ENCODE measurements at regions not wholly inside any gene's neighbourhood (a gene's known extent, or its start where the extent isn't known, plus 50 kb on each side); places are given as distances from the start of the nearest gene placed in this dataset.

GRCh38 chr2:226220511-226220910 is 579.1 kb downstream of the IRS1 start:
- no peak overlapping the region for H3K27ac ChIP-seq
- no peak for TF ChIP-seq ZFX (IDR thresholded peaks at IDR 0.05)
- TF ChIP-seq, protein P1, sequence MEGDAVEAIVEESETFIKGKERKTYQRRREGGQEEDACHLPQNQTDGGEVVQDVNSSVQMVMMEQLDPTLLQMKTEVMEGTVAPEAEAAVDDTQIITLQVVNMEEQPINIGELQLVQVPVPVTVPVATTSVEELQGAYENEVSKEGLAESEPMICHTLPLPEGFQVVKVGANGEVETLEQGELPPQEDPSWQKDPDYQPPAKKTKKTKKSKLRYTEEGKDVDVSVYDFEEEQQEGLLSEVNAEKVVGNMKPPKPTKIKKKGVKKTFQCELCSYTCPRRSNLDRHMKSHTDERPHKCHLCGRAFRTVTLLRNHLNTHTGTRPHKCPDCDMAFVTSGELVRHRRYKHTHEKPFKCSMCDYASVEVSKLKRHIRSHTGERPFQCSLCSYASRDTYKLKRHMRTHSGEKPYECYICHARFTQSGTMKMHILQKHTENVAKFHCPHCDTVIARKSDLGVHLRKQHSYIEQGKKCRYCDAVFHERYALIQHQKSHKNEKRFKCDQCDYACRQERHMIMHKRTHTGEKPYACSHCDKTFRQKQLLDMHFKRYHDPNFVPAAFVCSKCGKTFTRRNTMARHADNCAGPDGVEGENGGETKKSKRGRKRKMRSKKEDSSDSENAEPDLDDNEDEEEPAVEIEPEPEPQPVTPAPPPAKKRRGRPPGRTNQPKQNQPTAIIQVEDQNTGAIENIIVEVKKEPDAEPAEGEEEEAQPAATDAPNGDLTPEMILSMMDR (conservative IDR thresholded peaks at IDR 0.05): no peak

DNA sequence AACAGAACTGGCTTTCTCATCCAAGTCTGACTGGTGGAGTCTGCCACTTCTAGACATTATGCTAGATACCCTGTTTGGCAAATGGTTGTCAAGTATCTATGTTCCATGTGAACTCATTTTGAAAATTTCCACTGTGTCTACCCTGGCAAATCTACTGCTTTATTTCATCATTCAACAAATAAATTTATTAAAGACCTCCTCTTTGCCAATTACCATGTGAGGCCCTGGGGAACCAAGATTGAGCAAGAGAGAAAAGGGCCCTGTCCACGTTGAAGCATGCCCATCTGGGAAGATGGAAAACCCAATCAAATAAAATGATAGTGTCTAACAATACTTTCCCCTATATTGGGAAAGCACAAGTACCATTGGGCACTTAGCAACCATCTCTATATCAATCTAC is 582.4 kb downstream of the IRS1 start:
- H3K27ac ChIP-seq: no peak overlapping the region
- no peak for TF ChIP-seq ZFX (IDR thresholded peaks at IDR 0.05)
- TF ChIP-seq, protein P1 (conservative IDR thresholded peaks at IDR 0.05): no peak

DNA sequence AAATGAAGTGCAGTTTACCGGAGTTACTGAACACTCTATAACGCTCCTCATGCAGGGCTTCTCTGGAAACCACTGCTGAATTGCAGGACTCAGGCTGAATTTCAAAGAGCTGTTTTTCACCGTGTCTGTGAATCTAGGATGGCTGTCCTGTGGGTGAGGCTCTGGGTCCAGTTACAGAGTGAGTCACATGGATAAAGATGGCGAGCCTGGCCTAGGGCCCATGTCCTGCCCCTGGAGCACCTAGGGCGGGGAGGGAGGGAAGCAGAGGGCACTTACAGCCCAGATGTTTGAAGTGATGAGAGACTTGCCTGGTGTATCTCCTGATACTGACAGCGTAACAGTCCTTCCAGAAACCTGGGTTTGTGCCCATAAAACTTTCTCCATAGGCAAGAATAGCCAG is 583.0 kb downstream of the IRS1 start:
- H3K27ac ChIP-seq: no peak overlapping the region
- no peak for TF ChIP-seq ZFX (IDR thresholded peaks at IDR 0.05)
- TF ChIP-seq, protein P1 (conservative IDR thresholded peaks at IDR 0.05): no peak

DNA sequence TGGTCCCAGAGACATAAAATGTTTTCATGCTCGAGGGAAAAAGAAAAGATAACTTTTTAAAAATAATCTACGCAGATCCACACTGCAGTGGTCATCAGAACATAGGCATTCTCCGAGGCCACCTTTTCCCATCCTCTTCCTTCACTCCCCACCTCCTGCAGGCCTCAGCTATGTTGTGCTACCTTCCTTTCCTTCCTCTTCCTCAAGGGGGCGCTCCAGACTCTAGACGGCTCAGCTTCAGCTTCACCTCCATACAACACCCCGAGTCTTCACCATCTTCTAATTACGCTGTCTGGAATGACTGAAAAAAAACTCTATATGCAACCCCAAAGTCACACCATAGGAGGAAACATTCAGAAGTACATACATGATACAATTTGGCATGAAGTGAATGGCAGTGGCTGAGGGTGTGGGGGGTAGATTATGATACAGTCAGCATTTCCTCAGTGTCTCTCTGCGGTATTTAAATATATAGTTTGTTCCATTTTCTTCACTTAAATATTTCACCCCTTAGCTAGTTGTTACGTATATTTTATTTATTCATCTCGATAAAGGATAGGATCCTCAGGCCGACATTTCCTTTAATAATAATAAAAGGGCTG is 583.6 kb downstream of the IRS1 start:
- no peak overlapping the region for H3K27ac ChIP-seq
- TF ChIP-seq, protein P1 (conservative IDR thresholded peaks at IDR 0.05): peak; percentile 72
- TF ChIP-seq ZFX (IDR thresholded peaks at IDR 0.05): no peak

- H3K27ac ChIP-seq: no peak overlapping the region
These were observed 585.9 kb downstream of the IRS1 start for GRCh38 chr2:226213717-226214116.

GRCh38 chr2:226211439-226211838 is 588.2 kb downstream of the IRS1 start:
- TF ChIP-seq ZFX (IDR thresholded peaks at IDR 0.05): no peak
- TF ChIP-seq, protein P1 (conservative IDR thresholded peaks at IDR 0.05): no peak
- H3K27ac ChIP-seq: no peak overlapping the region

More at GRCh38 chr2:226213717-226214116, 585.9 kb downstream of the IRS1 start:
- TF ChIP-seq, protein P1 (conservative IDR thresholded peaks at IDR 0.05): no peak
- TF ChIP-seq ZFX (IDR thresholded peaks at IDR 0.05): no peak

GRCh38 chr2:226208726-226209125 is 590.9 kb downstream of the IRS1 start:
- no peak for TF ChIP-seq ZFX (IDR thresholded peaks at IDR 0.05)
- TF ChIP-seq, protein P1 (conservative IDR thresholded peaks at IDR 0.05): no peak
- no peak overlapping the region for H3K27ac ChIP-seq
